GM21381 (cell line): ENCODE measurements at regions not wholly inside any gene's neighbourhood (a gene's known extent, or its start where the extent isn't known, plus 50 kb on each side); places are given as distances from the start of the nearest gene placed in this dataset.
"Not testable (repeated sequence)": the region's sequence is repeated elsewhere in the genome, so short reads cannot be mapped to it uniquely, and the experiment has no call there.

Experiments used
- ATAC-seq: cut with Tn5 transposase; IDR thresholded peaks from one replicate; pipeline ENCODE4 v1.9.1; 2021; ENCODE audit warnings: mild to moderate bottlenecking, moderate library complexity; ENCODE audit not compliant: unreplicated experiment

GRCh38 chr2:56940054-56940453, 756.3 kb downstream of the CCDC85A start:
- no peak for ATAC-seq

- no peak for ATAC-seq
These were observed 769.1 kb downstream of the CCDC85A start for GRCh38 chr2:56952871-56953270.

- ATAC-seq = no peak
These were observed 776.8 kb downstream of the CCDC85A start for GRCh38 chr2:56960581-56960980.

- no peak for ATAC-seq
These were observed 778.9 kb downstream of the CCDC85A start for GRCh38 chr2:56962673-56963072.

GRCh38 chr2:56969513-56969912, 785.7 kb downstream of the CCDC85A start:
- no peak for ATAC-seq

- no peak for ATAC-seq
These were observed 787.7 kb downstream of the CCDC85A start for GRCh38 chr2:56971383-56971974.

- no peak for ATAC-seq
These were observed 797.8 kb downstream of the CCDC85A start for GRCh38 chr2:56981554-56981953.

GRCh38 chr2:56985609-56986008, 801.8 kb downstream of the CCDC85A start:
- no peak for ATAC-seq

GRCh38 chr2:57022496-57022895, 838.7 kb downstream of the CCDC85A start:
- no peak for ATAC-seq

- ATAC-seq = no peak
These were observed 861.3 kb downstream of the CCDC85A start for GRCh38 chr2:57044931-57045635.

- no peak for ATAC-seq
These were observed 865.5 kb downstream of the CCDC85A start for GRCh38 chr2:57049273-57049672.

GRCh38 chr2:57050007-57050406, 866.2 kb downstream of the CCDC85A start:
- no peak for ATAC-seq

- not testable (repeated sequence) for ATAC-seq
These were observed 882.5 kb downstream of the CCDC85A start for GRCh38 chr2:57066301-57066700.

GRCh38 chr2:57075226-57075625, 891.4 kb downstream of the CCDC85A start:
- no peak for ATAC-seq

- no peak for ATAC-seq
These were observed 896.2 kb downstream of the CCDC85A start for GRCh38 chr2:57080035-57080434.

- no peak for ATAC-seq
These were observed 901.0 kb downstream of the CCDC85A start for GRCh38 chr2:57084697-57085281.

- ATAC-seq = no peak
These were observed 909.2 kb downstream of the CCDC85A start for GRCh38 chr2:57093020-57093419.

- no peak for ATAC-seq
These were observed 914.1 kb downstream of the CCDC85A start for GRCh38 chr2:57097855-57098254.

- no peak for ATAC-seq
These were observed 916.6 kb downstream of the CCDC85A start for GRCh38 chr2:57100436-57100835.

- no peak for ATAC-seq
These were observed 921.9 kb downstream of the CCDC85A start for GRCh38 chr2:57105694-57106093.

- ATAC-seq = no peak
These were observed 923.6 kb downstream of the CCDC85A start for GRCh38 chr2:57107353-57107752.

GRCh38 chr2:57111531-57111930, 927.7 kb downstream of the CCDC85A start:
- ATAC-seq = no peak
